Activated CD4-positive, CD25-positive, alpha-beta regulatory T cell treated with anti-CD3 and anti-CD28 coated beads, Interleukin-2, amount 50 U/mL, for 24 hours (primary cell): ENCODE measurements at regions not wholly inside any gene's neighbourhood (a gene's known extent, or its start where the extent isn't known, plus 50 kb on each side); places are given as distances from the start of the nearest gene placed in this dataset.

ENCODE experiments used
- ATAC-seq, 2 donors: fragments of 150-1000 bp; cut with Tn5 transposase; one replicate each; pipeline ENCODE4 v1.10.0; 2021; ENCODE audit warnings: mild to moderate bottlenecking in 1 of 2, moderate library complexity in 1 of 2

DNA sequence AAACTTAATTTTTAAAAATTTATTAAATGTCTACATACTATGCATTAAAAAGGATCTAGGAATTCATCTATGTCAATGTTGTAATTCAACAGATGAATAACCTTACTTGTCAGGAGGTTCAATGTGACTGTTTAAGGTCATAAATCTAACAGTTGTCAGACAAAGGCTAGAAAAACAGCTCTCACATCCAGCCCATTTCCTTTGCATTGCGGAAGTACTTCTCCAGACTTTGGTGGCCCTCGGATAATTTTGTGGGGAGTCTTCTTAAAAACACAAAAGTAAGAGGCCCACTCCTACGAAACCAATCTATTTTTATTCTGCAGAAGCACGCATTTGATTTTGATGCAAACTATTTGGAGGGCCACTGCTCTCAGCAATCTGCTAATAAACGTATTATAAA is 122.6 kb upstream of the CHRM3 start:
- ATAC-seq: no peak

DNA sequence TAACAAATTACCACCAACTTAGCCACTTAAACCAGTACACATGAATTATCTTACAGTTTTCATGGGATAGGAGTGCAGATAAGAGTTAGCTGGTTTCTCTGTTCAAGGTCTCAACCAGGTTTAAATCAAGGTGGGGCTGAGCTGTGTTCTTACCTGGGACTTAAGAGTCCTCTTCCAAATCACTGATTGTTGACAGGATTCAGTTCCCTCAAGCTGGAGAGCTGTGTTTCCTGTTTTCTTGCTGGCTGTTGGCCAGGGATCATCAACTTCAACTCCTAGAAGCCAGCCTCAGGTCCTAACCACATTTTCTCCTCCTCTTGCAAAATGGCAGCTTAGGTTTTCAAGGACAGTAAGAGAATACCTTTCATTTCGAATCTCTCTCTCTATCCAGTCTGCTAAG is 123.8 kb upstream of the CHRM3 start:
- ATAC-seq: no peak

DNA sequence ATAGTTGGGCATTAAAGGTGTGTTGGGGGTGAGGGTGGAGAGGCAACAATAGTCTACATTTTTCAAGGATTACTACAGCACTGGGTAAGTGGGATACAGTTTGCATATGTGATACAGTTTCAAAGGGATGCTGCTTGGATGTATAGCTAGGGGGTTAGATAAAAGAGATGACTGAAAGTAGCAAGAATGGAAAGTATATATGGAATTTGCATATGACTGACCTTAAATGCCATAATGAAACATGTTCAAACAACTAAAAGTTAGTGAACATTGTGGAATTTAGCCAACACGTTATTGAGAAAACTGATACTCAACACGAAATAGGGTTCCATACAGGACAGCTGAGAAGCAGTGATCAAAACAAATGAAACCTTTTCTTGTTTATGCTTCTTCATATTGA is 124.8 kb upstream of the CHRM3 start:
- no peak for ATAC-seq

DNA sequence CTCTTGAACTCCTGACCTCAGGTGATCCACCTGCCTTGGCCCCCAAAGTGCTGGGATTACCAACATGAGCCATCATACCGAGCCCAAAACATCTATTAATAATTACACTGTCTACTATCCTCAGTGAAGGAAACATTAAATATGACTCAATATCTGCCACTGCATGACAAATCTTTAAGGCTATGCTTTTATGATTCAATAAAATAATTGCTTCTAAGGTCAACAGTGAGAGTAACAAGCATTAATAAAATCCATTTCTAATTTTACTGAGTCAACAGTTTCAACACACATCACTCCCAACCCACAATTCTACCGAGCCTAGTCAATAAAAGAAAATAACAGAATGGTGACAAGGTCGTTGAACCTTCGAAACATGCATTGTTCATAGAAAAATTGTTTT is 125.5 kb upstream of the CHRM3 start:
- no peak for ATAC-seq

DNA sequence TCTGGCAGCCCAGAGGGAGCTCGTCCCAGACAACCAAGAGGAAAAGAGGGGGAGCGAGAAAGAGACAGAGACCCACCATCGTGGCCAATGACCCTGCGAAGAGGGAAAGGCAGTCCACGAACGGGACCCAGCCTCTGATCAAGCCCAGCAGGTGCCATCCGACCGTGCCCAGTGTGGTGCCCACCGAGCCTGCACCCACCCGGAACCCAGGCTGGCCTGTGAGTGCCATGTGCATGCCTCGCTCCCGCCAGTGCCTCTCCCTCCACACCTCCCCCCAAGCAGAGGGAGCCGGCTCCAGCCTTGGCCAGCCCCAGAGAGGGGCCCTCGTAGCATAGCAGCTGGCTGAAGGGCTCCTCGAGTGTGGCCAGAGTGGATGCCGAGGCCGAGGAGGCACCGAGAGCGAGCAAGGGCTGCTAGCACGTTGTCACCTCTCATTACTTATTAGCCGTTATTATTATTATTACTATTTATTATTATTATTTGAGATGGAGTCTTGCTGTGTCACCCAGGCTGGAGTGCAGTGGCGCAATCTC is 130.7 kb upstream of the CHRM3 start:
- ATAC-seq: no peak

DNA sequence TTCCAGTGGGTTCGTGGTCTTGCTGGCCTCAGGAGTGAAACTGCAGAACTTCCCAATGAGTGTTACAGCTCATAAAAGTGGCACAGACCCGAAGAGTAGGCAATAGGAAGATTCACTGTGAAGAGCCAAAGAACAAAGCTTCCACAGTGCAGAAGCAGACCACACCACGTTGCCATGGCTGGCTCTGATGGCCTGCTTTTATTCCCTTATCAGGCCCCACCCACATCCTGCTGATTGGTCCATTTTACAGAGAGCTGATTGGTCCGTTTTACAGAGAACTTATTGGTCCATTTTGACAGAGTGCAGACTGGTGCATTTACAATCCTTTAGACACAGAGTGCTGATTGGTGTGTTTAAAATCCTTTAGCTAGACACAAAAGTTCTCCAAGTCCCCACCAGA is 131.4 kb upstream of the CHRM3 start:
- ATAC-seq: no peak

DNA sequence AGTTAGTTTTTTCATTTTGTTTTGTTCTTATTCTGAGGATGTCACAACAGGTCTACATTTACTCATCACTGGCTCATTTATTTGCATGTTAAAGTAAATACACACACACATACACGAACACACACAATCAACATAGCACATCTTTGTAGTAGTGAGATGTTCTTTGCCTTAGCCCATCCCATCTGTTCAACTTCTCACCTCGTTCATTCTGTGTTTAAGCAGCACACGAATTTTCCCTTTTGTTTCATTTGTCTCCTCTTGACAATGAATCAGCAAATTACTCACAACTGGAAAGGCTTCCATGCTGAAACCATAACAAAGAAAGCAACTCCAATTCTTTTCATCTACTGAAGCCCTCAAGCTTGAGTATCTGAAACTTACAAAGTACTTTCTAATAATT is 133.3 kb upstream of the CHRM3 start:
- ATAC-seq: no peak

DNA sequence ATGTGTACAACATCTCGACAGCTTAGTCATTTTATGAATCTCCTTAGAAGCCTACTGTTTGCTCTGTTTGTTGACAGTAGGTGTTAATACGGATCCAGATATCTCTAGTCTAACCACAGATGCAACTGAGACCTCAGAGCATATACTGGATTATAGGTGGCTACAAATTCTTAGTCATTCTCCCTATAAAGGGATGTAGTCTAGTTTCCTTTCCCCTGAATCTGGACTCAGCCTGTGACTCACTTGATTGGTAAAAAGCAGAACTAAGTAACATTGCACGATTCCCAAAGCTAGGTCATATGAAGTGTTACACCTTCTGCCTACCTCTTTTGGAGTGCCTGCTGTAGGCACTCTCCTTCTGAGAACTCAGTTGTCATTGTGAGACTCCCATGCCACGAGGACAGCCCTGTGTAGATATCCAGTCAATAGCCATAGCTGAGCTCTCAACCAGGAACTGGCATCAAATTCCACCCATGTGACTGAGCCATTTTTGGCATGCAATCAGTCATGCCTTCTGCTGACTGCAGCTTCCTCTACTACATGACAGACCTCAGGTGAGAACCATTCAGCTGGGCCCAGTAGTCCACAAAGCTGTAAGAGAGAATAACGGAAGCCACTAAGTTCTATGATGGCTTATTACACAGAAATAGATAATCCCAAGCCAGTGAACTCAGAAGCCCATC is 135.9 kb upstream of the CHRM3 start:
- peak in 1 of 2 donors; percentile 36 for ATAC-seq

DNA sequence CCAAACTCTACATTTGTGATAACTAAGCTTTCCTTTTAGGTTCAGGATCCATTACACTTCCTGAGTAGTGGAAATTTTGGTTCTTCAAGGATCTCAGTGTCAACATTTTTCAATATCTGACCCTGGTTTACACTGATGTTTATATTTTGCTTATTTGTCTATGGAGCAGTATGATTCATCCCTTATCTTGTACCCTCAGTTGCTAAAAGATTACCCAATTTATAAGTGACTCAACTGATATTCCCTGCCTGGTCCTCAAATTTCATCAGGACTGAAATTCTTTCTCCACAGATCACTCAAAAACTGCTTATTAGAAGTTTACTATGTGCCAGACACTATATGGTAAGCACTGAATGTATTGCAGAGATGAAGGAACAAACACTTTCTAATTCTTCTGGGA is 139.1 kb upstream of the CHRM3 start:
- no peak for ATAC-seq

DNA sequence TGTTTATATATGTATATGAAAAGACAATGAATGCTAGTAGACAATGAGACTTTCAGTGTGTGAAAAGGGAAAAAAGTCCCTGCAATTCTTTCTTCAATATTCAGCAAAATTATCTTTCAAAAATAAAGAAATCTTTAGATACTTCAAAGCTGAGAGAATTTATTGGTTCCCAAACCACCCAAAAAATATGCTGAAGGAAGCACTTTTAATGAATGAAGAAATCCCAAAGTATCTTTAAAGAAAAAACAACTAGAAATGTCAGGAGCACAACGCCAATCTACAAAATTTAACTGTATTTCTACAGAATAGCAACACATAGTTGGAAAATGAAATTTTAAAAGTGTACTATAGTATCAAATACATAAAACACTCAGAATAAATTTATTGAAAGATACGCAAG is 142.3 kb upstream of the CHRM3 start:
- ATAC-seq: no peak

DNA sequence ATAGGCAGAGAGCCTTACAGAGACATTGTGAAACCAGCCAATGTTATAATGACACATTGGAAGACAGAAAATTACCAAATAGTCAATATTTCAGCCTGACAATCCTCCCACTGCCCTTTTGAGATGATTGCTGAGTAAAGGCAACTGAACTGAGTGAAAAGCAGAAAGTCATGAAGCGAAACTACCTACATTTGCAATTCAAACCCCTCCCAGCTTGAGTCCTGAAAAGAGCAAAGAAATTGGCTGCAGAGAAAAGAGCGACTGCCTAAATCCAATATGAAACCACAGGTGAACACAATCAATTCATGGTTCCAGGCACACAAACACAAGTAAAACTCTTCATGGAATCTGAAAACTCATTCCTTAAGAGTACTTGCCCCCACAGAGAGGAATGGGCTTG is 143.4 kb upstream of the CHRM3 start:
- no peak for ATAC-seq

DNA sequence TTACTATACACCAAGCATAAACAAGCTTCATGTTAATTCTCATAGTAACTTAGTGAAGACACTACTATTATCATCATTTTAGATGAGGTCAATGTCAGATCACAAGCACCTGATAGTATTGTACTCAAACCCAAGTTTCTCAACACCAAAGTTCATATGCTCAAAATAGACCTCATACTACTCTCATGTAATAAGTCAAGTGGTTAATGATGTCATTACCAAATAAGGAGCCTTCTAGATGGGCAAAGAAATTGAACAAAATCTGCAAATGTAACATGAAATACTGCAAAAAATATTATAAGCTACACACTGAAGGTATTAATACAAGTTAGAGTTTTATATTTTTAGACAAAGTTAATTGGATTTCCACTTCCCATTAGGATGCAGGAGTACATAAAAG is 144.0 kb upstream of the CHRM3 start:
- ATAC-seq: no peak

DNA sequence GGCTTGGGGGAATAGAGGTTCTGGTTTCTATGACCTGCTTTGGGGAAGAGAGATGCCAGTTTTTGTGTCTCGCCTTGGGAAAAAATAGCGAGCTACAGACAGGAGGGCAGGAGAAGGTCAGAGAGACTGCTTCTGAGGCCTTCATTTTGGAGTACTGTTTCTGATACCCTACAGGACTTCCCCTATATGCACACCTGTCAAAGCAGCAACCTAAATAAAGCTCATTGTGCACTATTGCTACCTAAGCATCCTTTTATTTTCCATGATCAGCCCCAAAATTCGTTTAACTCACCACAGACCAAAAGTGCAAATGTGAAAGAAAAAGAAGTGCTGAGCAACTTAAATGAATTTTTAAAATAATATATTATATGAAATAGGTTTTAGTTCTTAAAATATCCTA is 145.6 kb upstream of the CHRM3 start:
- no peak for ATAC-seq

DNA sequence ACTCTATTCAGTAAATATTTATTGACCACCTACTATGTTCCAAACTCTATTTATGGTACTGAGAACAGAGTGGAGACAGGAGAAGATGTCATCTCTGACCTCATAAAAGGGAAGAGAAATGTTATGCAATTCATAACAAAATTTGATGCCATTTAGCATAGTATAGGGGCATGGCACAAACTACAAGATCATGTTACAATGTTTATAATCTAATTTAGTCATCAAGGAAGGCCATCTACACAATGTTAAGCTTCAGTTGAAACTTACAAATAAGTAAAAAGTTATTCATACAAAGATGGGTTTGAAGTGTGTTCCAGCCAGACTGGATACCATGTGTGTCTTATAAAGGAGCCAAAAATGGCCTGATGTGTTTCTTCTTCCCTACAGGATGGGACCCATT is 146.8 kb upstream of the CHRM3 start:
- no peak for ATAC-seq

DNA sequence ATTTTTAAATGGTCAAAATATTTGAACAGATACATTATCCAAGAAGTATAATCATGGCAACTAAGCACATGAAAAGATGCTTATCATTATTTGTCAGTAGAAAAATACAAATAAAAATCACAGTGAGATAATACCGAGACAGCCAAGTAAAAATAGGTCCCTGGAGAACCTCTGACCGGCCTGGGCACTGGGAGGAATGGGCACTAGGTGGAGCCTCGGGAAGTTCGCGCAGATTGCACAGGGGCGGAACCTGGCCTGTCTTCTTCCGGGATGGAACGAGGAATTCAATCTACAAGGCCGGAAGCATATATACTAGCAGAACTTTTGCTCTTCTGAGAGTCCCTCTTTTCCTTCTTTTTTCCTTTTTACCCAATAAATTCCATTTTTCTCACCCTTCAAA is 148.5 kb upstream of the CHRM3 start:
- ATAC-seq: no peak

DNA sequence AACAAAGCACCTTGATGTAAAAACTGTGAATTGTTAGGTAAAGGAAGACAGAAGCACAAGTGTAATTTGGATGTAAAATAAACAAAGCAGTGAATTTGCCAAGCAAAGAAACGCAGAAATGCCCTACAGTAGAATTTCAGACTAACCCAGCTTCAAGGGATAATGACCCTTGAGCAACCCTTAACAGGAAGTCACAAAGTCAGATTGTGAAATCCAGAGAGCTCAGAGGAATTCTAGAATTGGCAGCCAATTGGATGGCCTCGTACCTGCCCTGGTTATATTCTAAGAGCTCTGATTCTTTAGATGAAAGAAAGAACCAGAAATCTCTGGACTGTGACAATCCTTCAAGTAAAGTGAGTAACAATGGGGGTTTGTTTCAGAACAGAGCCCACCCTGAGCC is 152.7 kb upstream of the CHRM3 start:
- no peak for ATAC-seq

DNA sequence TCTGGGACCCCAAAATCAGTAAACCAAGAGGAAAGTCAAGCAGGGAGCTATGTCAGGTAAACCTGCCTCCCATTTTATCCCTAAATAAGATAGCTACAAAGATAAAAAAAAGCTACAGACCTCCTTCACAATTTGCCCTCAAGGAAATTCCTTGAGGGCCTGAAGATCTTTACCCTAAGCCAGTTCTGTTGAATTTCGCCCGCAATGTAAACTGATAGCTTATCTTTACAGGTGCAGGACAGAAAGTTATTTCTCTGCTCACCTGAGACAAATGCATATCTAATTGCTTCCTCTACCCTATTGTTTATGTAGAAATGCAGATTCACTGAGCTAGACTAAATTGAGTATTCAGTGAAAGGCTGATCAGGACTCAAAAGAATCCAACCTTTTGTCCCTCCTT is 153.4 kb upstream of the CHRM3 start:
- ATAC-seq: no peak

DNA sequence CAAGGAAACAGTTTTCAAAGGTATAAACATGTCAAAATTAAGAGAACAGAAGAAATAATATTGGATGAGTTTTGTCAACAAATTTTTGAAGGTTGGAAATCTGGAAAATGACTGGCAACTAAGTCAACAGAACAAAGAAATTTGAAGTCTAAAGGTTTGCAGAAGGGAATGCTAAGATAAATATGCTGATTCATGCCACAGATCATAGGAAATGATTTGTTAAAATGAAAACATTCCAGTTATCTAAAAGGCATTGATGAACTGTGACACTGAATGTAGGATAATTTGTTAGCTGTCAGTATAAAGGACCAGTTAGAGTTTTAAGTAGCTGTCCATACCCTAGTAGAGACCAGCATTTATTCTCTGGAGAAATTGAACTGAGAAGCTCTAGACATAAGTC is 157.9 kb upstream of the CHRM3 start:
- no peak for ATAC-seq

DNA sequence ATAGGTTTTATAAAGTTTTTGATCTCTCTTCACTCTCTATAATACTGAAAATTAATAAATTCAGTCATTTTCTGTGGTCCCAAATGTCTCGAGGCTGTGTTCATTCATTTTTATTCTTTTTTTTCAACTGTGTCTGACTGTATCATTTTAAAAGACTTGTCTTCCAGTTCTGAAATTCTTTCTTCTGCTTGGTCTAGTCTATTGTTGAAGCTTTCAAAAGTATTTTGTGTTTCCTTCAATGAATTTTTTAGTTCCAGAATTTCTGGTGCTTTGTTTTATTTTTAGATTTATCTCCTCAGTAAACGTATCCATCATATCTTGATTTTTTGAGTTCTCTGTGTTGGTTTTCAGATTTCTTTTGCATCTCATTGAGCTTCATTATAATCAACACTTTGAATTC is 161.0 kb upstream of the CHRM3 start:
- no peak for ATAC-seq

DNA sequence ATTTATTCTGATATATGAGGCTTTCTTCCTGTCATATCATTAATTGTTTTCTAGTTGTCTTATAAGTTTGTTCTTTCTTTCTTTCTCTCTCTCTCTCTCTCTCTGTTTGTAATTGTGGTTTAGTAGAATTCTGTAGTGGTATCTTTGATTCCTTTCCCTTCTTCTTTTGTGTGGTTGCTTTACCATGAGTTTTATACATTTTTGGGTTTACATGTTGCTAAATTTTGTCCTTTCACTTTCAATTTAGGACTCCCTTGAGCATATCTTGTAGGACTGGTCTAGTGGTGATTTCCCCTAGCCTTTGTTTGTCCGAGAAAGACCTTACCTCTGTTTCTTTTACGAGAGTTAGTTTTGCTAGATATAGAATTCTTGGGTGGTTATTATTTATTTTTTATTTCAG is 162.3 kb upstream of the CHRM3 start:
- ATAC-seq: no peak

DNA sequence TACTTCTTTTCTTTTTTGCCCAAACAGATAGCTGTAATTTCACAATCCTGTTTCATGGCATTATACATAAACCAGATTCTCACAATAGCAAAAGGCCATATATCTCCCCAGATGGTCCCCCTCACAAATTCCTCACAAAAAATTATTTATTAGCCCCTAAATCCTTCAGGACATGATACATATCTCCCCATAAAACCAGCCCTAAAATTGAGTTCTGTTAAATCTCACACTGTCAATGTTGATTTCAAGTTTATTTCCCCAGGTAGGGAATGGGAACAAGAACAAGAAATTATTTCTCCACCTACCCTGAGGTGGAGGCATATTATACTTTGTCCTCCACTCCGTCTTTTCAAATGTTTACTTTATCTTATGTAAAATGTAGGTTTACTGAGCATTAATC is 163.4 kb upstream of the CHRM3 start:
- no peak for ATAC-seq

DNA sequence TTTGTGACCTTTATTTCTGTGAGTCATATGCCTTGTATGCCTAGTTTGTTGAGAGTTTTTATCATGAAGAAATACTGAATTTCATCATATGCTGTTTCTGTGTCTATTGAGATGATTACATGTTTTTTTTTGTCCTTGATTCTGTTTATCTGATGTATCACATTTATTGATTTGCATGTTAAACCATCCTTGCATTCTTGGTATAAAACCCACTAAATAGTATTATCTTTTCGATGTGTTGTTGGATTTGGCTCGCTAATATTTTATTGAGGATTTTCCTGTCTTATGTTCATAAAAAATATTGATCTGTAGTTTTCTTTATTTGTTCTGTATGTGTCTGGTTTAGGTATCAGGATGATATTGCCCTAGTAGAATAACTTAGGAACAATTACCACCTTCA is 164.7 kb upstream of the CHRM3 start:
- ATAC-seq: no peak

DNA sequence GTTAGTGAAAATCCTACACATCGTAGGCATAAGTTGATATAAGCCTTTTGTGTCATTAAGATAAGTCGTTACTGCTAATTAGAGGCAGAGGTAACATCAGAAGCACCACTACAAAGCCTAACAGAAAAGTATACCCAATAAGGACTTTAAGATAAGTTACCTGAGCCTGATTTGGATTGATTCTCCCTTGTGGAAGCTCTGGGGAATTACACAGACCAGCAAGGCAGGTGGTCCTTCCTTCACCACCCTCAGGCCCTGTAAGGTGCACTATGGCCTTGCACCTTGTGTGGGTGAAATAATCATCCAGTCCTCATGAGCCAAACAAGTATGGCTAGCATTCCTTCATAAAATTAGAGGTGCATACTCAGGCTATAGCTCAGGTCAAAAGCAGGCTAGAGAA is 166.7 kb upstream of the CHRM3 start:
- ATAC-seq: no peak

DNA sequence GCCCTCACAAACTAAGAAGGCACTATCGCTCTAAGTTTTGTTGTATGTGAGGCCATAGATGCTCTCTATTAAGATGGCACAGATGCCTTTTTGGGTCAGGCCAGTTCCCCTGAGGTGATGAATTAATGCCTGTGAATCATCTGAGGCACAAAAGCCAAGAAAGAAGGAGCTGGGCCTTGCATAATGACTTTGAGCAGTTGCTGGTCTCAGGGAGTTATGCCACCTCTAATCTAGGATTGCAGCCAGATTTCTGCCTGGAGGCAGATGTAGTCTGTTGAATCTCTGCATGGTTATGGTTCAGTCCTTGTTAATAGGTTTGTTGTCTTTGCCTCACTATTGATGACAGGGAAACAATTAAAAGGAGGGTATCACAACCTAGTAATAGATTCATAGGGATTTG is 168.1 kb upstream of the CHRM3 start:
- ATAC-seq: no peak

DNA sequence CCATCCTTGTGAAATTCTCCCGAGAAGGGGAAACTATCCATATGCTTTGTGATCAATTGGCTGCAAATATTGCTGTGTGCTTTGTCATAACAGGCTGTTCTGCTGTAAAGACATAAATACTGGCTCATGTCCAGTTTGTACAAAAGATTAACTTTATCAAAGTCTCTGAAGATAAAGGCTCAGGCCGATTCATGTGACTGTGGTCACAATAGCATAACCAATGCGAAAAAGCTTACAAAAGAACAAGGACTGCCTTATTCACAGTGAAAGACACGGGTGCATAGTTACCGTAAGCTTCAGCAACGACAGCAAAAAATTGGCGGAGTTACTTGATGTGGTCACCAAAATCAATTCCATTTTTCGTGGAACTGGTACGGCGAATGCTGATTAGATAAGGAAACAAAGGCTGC is 173.6 kb upstream of the CHRM3 start:
- no peak for ATAC-seq

DNA sequence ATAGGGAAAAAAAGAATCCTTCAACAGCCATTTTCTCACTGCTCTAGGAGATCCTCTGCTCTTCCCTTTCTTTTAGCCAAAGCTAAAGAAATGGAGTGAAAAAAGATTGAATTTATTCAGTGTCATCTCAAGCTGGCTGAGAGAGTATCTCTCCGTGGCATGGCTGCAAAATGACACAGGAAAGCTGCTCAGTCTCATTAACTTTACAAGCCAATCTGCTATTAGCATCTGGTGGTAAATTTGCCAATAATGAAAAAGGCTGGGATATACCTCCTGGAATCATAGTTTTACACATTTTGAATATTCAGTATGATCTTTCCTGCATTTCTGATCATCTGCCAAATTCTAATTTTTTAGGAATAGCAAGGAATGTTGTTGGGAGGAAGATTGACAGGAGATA is 176.8 kb upstream of the CHRM3 start:
- ATAC-seq: no peak
